A549 (cell line): ENCODE measurements at regions not wholly inside any gene's neighbourhood (a gene's known extent, or its start where the extent isn't known, plus 50 kb on each side); places are given as distances from the start of the nearest gene placed in this dataset.

Experiments
- ATAC-seq, 2 experiments: fragments of 200-7000 bp in 1 of 2; fragments of >200 bp in 1 of 2; cut with Nextera tagmentation in 1 of 2; cut with Tn5 transposase in 1 of 2; 3 replicates each; pipeline versions ENCODE4 v1.8.0 to v1.9.1; 2018 to 2020; ENCODE audit warnings: mild to moderate bottlenecking in 1 of 2, moderate library complexity in 1 of 2
- CTCF ChIA-PET: fragments of 300-600 bp; sonication (Branson Sonifier 250); formaldehyde crosslinking; extraction: SDS; loops from one replicate; lab custom pipeline; 2021; ENCODE audit warnings: antibody characterized with exemption, inconsistent platforms; lab: Yijun Ruan, JAX
- POLR2A ChIA-PET: fragments of 350-600 bp; formaldehyde crosslinking; extraction: SDS; loops from one replicate; lab custom pipeline; 2021; ENCODE audit warnings: antibody characterized with exemption, inconsistent platforms; lab: Yijun Ruan, JAX
- DNase-seq, 2 experiments: peaks; one replicate each; pipeline versions ENCODE4 v3.0.0 to v3.0.0-alpha.2; 2011 to 2016; ENCODE audit warnings: low read depth in 1 of 2, low spot score in 1 of 2
- FAIRE-seq: peaks from 2 replicates; lab custom pipeline; 2011; peaks lifted over from hg19 to GRCh38; lab: Jason Lieb, UNC
- H3K27ac ChIP-seq, 2 experiments: fragments of >200 bp; sonication (Bioruptor Twin); formaldehyde crosslinking; 3 replicates each; pipeline ENCODE4 v1.5.1; 2016 to 2017
- H3K4me1 ChIP-seq: fragments of >200 bp; sonication (Bioruptor Twin); formaldehyde crosslinking; 3 replicates; pipeline ENCODE4 v1.6.1; 2016
- H3K4me2 ChIP-seq: fragments of >200 bp; sonication (Bioruptor Twin); formaldehyde crosslinking; 3 replicates; pipeline ENCODE4 v1.6.1; 2016
- H3K4me3 ChIP-seq: fragments of >200 bp; sonication (Bioruptor Twin); formaldehyde crosslinking; 3 replicates; pipeline ENCODE4 v1.5.1; 2016
- H3K9me3 ChIP-seq: fragments of >200 bp; sonication (Bioruptor Twin); formaldehyde crosslinking; 3 replicates; pipeline ENCODE4 v1.6.1; 2016
- BCL3 ChIP-seq: fragments of >200 bp; sonication (Bioruptor Twin); formaldehyde crosslinking; IDR thresholded peaks from 3 replicates; pipeline ENCODE4 v1.6.1; 2016
- BHLHE40 ChIP-seq: IDR thresholded peaks from 2 replicates; pipeline ENCODE4 v1.6.1; 2012; ENCODE audit warnings: low read depth, low read length, inconsistent platforms
- CBX2 ChIP-seq: fragments of 200-600 bp; sonication (generic); IDR thresholded peaks from 2 replicates; pipeline ENCODE4 v1.6.1; 2016; ENCODE audit warnings: low read depth, mild to moderate bottlenecking, borderline replicate concordance
- CEBPB ChIP-seq, 2 experiments: fragments of >200 bp in 1 of 2; sonication (Bioruptor Twin) in 1 of 2; formaldehyde crosslinking in 1 of 2; IDR thresholded peaks; 2 replicates each; pipeline ENCODE4 v1.6.1; 2012 to 2016
- CHD4 ChIP-seq: fragments of 200-600 bp; sonication (generic); IDR thresholded peaks from 2 replicates; pipeline ENCODE4 v1.6.1; 2016; ENCODE audit warnings: antibody characterized with exemption, mild to moderate bottlenecking, borderline replicate concordance
- ELK1 ChIP-seq: fragments of 150-350 bp; IDR thresholded peaks from 2 replicates; pipeline ENCODE4 v1.6.1; 2014; ENCODE audit warnings: low read depth, mild to moderate bottlenecking, low read length
- FOXS1 ChIP-seq: fragments of 250-450 bp; sonication (Bioruptor Pico); IDR thresholded peaks from 2 replicates; pipeline ENCODE4 v1.5.0; 2020; ENCODE audit warnings: mild to moderate bottlenecking, moderate library complexity
- HDAC2 ChIP-seq: fragments of 200-600 bp; sonication (generic); IDR thresholded peaks from 2 replicates; pipeline ENCODE4 v1.6.1; 2016
- HMGXB4 ChIP-seq: fragments of 250-450 bp; sonication (Bioruptor Pico); IDR thresholded peaks from 2 replicates; pipeline ENCODE4 v1.5.0; 2021; ENCODE audit warnings: mild to moderate bottlenecking, moderate library complexity, borderline replicate concordance
- HOXB5 ChIP-seq: fragments of 250-450 bp; sonication (Bioruptor Pico); IDR thresholded peaks from 2 replicates; pipeline ENCODE4 v1.5.0; 2020; ENCODE audit warnings: mild to moderate bottlenecking, moderate library complexity
- JUN ChIP-seq, 2 experiments: fragments of >200 bp; sonication (Bioruptor Twin); formaldehyde crosslinking; IDR thresholded peaks; 2 replicates in 1 of 2; 3 replicates in 1 of 2; pipeline ENCODE4 v1.6.1; 2016 to 2017
- KDM1A ChIP-seq: fragments of 200-600 bp; sonication (generic); IDR thresholded peaks from 2 replicates; pipeline ENCODE4 v1.6.1; 2016; ENCODE audit warnings: low read depth, mild to moderate bottlenecking
- MAFK ChIP-seq: fragments of 450-650 bp; IDR thresholded peaks from 2 replicates; pipeline ENCODE4 v1.6.1; 2014; ENCODE audit not compliant: partially characterized antibody
- MAZ ChIP-seq: fragments of 150-350 bp; IDR thresholded peaks from 2 replicates; pipeline ENCODE4 v1.6.1; 2014; ENCODE audit warnings: antibody characterized with exemption, low read depth, low read length, borderline replicate concordance
- NPAS2 ChIP-seq: fragments of 250-450 bp; sonication (Bioruptor Pico); IDR thresholded peaks from 2 replicates; pipeline ENCODE4 v1.8.0; 2022; ENCODE audit warnings: mild to moderate bottlenecking, moderate library complexity, borderline replicate concordance
- PBX3 ChIP-seq: IDR thresholded peaks from 2 replicates; pipeline ENCODE4 v1.6.1; 2012
- SREBF2 ChIP-seq: fragments of 450-650 bp; IDR thresholded peaks from 2 replicates; pipeline ENCODE4 v1.6.1; 2014; ENCODE audit warnings: mild to moderate bottlenecking, moderate library complexity
- TP53 ChIP-seq: fragments of 250-450 bp; sonication (Bioruptor Pico); IDR thresholded peaks from 2 replicates; pipeline ENCODE4 v1.5.0; 2021; ENCODE audit warnings: mild to moderate bottlenecking, moderate library complexity
- ZFP36 ChIP-seq: fragments of 450-650 bp; IDR thresholded peaks from 2 replicates; pipeline ENCODE4 v1.6.1; 2014; ENCODE audit warnings: borderline replicate concordance; ENCODE audit not compliant: partially characterized antibody
- ZNF302 ChIP-seq: fragments of 250-450 bp; sonication (Bioruptor Pico); IDR thresholded peaks from 2 replicates; pipeline ENCODE4 v1.9.0; 2021; ENCODE audit warnings: inconsistent platforms, mild to moderate bottlenecking, moderate library complexity
- ZSCAN20 ChIP-seq: fragments of 250-450 bp; sonication (Bioruptor Pico); IDR thresholded peaks from 2 replicates; pipeline ENCODE4 v1.8.0; 2022; ENCODE audit warnings: mild to moderate bottlenecking, moderate library complexity
- WGBS: methylation state at CpG from one replicate; pipeline ENCODE4 v1.1.6; 2017; ENCODE audit errors: missing lambda C conversion rate; 5-methylcytosine and 5-hydroxymethylcytosine counted together

- 82% methylated on average over 1 of the region's 1 CpG for WGBS
- CTCF ChIA-PET, result interaction anchor here (0.9 kb wide), 1 partner anchor 324 kb away, joined by 3 read pairs; the partner anchor contains the start of gene SNX18
- ATAC-seq (no peak), DNase-seq (no peak), FAIRE-seq (no peak)
- Histone ChIP-seq H3K4me1 (no peaks in the 10 kb centered on the region), H3K9me3 (no peaks in the 10 kb centered on the region), H3K4me2 (no peak overlapping the region), H3K4me3 (no peak overlapping the region), H3K27ac (no peak overlapping the region)
- POLR2A ChIA-PET, result no interaction called here
- TF ChIP-seq BCL3 (no peak), MAFK (peak; percentile 69)
These were observed 143.9 kb downstream of the ESM1 start for GRCh38 chr5:54841481-54841880.

- Histone ChIP-seq H3K4me2 (no peak overlapping the region), H3K4me3 (no peak overlapping the region), H3K27ac (no peak overlapping the region), H3K4me1 (no peaks in the 10 kb centered on the region), H3K9me3 (no peaks in the 10 kb centered on the region)
- 14% methylated on average over 1 of the region's 1 CpG for WGBS
- ChIA-PET CTCF (interaction anchor here (0.6 to 5.0 kb wide), 4 partner anchors 66 to 322 kb away, joined by 3 to 26 read pairs (median 3); partner anchors contain the start of gene SNX18), POLR2A (no interaction called here)
- DNase-seq (no peak), ATAC-seq (no peak), FAIRE-seq (no peak)
- TF ChIP-seq CEBPB (IDR thresholded peaks at IDR 0.05) (no peak), FOXS1 (CRISPR knock-in tag) (no peak), SREBF2 (no peak), ZSCAN20 (CRISPR knock-in tag) (no peak)
These were observed 146.6 kb downstream of the ESM1 start for GRCh38 chr5:54838843-54839242.

GRCh38 chr5:54837981-54838380 is 147.4 kb downstream of the ESM1 start:
- Histone ChIP-seq H3K9me3 (no peaks in the 10 kb centered on the region), H3K4me2 (no peak overlapping the region), H3K4me3 (no peak overlapping the region), H3K27ac (no peak overlapping the region), H3K4me1 (no peaks in the 10 kb centered on the region)
- WGBS, result 37% methylated on average over 6 of the region's 6 CpGs
- DNase-seq, result no peak
- TF ChIP-seq HDAC2 (no peak), KDM1A (no peak), BHLHE40 (no peak), CHD4 (no peak), PBX3 (no peak), HMGXB4 (CRISPR knock-in tag) (no peak), HOXB5 (CRISPR knock-in tag) (no peak), JUN (IDR thresholded peaks at IDR 0.05) (no peak), CBX2 (no peak), ELK1 (no peak), TP53 (CRISPR knock-in tag) (no peak), ZNF302 (CRISPR knock-in tag) (no peak), ZFP36 (no peak), MAZ (no peak), NPAS2 (no peak)
- ATAC-seq, result no peak
- FAIRE-seq, result no peak
- POLR2A ChIA-PET, result no interaction called here
- CTCF ChIA-PET, result interaction anchor here (1.1 to 5.0 kb wide), 3 partner anchors 9 to 321 kb away, joined by 3 to 26 read pairs (median 4); partner anchors contain the start of gene SNX18
